ENCODE measurements at regions not wholly inside any gene's neighbourhood (a gene's known extent, or its start where the extent isn't known, plus 50 kb on each side); places are given as distances from the start of the nearest gene placed in this dataset.
"Not testable (repeated sequence)": the region's sequence is repeated elsewhere in the genome, so short reads cannot be mapped to it uniquely, and the experiment has no call there.

- H3K27me3 ChIP-seq (ENCODE audit: control insufficient read depth in 5 of 5, insufficient read depth in 4 of 5, low read length in 5 of 5) = no peaks in the 10 kb centered on the region
- H3K27ac ChIP-seq (ENCODE audit: low read depth, low read length) = no peak overlapping the region
- no peak overlapping the region for H3K4me3 ChIP-seq (ENCODE audit: low read depth in 1 of 5, low read length in 5 of 5)
- H3K9me3 ChIP-seq (ENCODE audit: control insufficient read depth in 5 of 5, low read length in 5 of 5) = no peaks in the 10 kb centered on the region
- no peaks in the 10 kb centered on the region for H3K36me3 ChIP-seq (ENCODE audit: control insufficient read depth in 5 of 5, insufficient read depth in 5 of 5, low read length in 5 of 5)
- H3K9ac ChIP-seq (ENCODE audit: low read length in 5 of 5) = no peak overlapping the region
- peaks cover 0 to 8% (median 0%) of the 10 kb centered on the region in 5 donors for H3K4me1 ChIP-seq (ENCODE audit: control insufficient read depth in 5 of 5, insufficient read depth in 5 of 5, low read length in 5 of 5)
Observed at GRCh38 chr5:167939686-167940085, 351.8 kb upstream of the WWC1 start.

- Histone ChIP-seq H3K4me3 (ENCODE audit: low read depth in 1 of 5, low read length in 5 of 5) (no peak overlapping the region), H3K27me3 (ENCODE audit: control insufficient read depth in 5 of 5, insufficient read depth in 4 of 5, low read length in 5 of 5) (no peaks in the 10 kb centered on the region), H3K36me3 (ENCODE audit: control insufficient read depth in 5 of 5, insufficient read depth in 5 of 5, low read length in 5 of 5) (no peaks in the 10 kb centered on the region), H3K4me1 (ENCODE audit: control insufficient read depth in 5 of 5, insufficient read depth in 5 of 5, low read length in 5 of 5) (peaks cover 0 to 8% (median 0%) of the 10 kb centered on the region in 5 donors), H3K9me3 (ENCODE audit: control insufficient read depth in 5 of 5, low read length in 5 of 5) (no peaks in the 10 kb centered on the region), H3K9ac (ENCODE audit: low read length in 5 of 5) (no peak overlapping the region), H3K27ac (ENCODE audit: low read depth, low read length) (no peak overlapping the region)
Observed at GRCh38 chr5:167940911-167941310, 350.5 kb upstream of the WWC1 start.

GRCh38 chr5:167941556-167941955, 349.9 kb upstream of the WWC1 start:
- H3K4me1 ChIP-seq (ENCODE audit: control insufficient read depth in 5 of 5, insufficient read depth in 5 of 5, low read length in 5 of 5); H3K27me3 ChIP-seq (ENCODE audit: control insufficient read depth in 5 of 5, insufficient read depth in 4 of 5, low read length in 5 of 5); H3K27ac ChIP-seq (ENCODE audit: low read depth, low read length); H3K4me3 ChIP-seq (ENCODE audit: low read depth in 1 of 5, low read length in 5 of 5); H3K9ac ChIP-seq (ENCODE audit: low read length in 5 of 5); H3K36me3 ChIP-seq (ENCODE audit: control insufficient read depth in 5 of 5, insufficient read depth in 5 of 5, low read length in 5 of 5); H3K9me3 ChIP-seq (ENCODE audit: control insufficient read depth in 5 of 5, low read length in 5 of 5): not testable (repeated sequence)

GRCh38 chr5:167943343-167943742, 348.1 kb upstream of the WWC1 start:
- peaks cover 0 to 16% (median 0%) of the 10 kb centered on the region in 5 donors for H3K4me1 ChIP-seq (ENCODE audit: control insufficient read depth in 5 of 5, insufficient read depth in 5 of 5, low read length in 5 of 5)
- no peaks in the 10 kb centered on the region for H3K9me3 ChIP-seq (ENCODE audit: control insufficient read depth in 5 of 5, low read length in 5 of 5)
- H3K4me3 ChIP-seq (ENCODE audit: low read depth in 1 of 5, low read length in 5 of 5) = no peak overlapping the region
- H3K36me3 ChIP-seq (ENCODE audit: control insufficient read depth in 5 of 5, insufficient read depth in 5 of 5, low read length in 5 of 5) = no peaks in the 10 kb centered on the region
- no peak overlapping the region for H3K27ac ChIP-seq (ENCODE audit: low read depth, low read length)
- no peaks in the 10 kb centered on the region for H3K27me3 ChIP-seq (ENCODE audit: control insufficient read depth in 5 of 5, insufficient read depth in 4 of 5, low read length in 5 of 5)
- no peak overlapping the region for H3K9ac ChIP-seq (ENCODE audit: low read length in 5 of 5)

GRCh38 chr5:167944121-167944852, 347.2 kb upstream of the WWC1 start:
- Histone ChIP-seq H3K27me3 (ENCODE audit: control insufficient read depth in 5 of 5, insufficient read depth in 4 of 5, low read length in 5 of 5) (no peaks in the 10 kb centered on the region), H3K4me1 (ENCODE audit: control insufficient read depth in 5 of 5, insufficient read depth in 5 of 5, low read length in 5 of 5) (peaks cover 0 to 16% (median 0%) of the 10 kb centered on the region in 5 donors), H3K36me3 (ENCODE audit: control insufficient read depth in 5 of 5, insufficient read depth in 5 of 5, low read length in 5 of 5) (no peaks in the 10 kb centered on the region), H3K9me3 (ENCODE audit: control insufficient read depth in 5 of 5, low read length in 5 of 5) (no peaks in the 10 kb centered on the region), H3K27ac (ENCODE audit: low read depth, low read length) (no peak overlapping the region), H3K9ac (ENCODE audit: low read length in 5 of 5) (no peak overlapping the region), H3K4me3 (ENCODE audit: low read depth in 1 of 5, low read length in 5 of 5) (no peak overlapping the region)

- Histone ChIP-seq H3K36me3 (ENCODE audit: control insufficient read depth in 5 of 5, insufficient read depth in 5 of 5, low read length in 5 of 5) (no peaks in the 10 kb centered on the region), H3K4me3 (ENCODE audit: low read depth in 1 of 5, low read length in 5 of 5) (no peak overlapping the region), H3K9ac (ENCODE audit: low read length in 5 of 5) (no peak overlapping the region), H3K9me3 (ENCODE audit: control insufficient read depth in 5 of 5, low read length in 5 of 5) (no peaks in the 10 kb centered on the region), H3K27me3 (ENCODE audit: control insufficient read depth in 5 of 5, insufficient read depth in 4 of 5, low read length in 5 of 5) (no peaks in the 10 kb centered on the region), H3K4me1 (ENCODE audit: control insufficient read depth in 5 of 5, insufficient read depth in 5 of 5, low read length in 5 of 5) (peaks cover 0 to 8% (median 3%) of the 10 kb centered on the region in 5 donors), H3K27ac (ENCODE audit: low read depth, low read length) (no peak overlapping the region)
Observed at GRCh38 chr5:167945542-167946384, 345.7 kb upstream of the WWC1 start.

GRCh38 chr5:167947306-167947705, 344.1 kb upstream of the WWC1 start:
- Histone ChIP-seq H3K27ac (ENCODE audit: low read depth, low read length) (no peak overlapping the region), H3K9me3 (ENCODE audit: control insufficient read depth in 5 of 5, low read length in 5 of 5) (no peaks in the 10 kb centered on the region), H3K4me1 (ENCODE audit: control insufficient read depth in 5 of 5, insufficient read depth in 5 of 5, low read length in 5 of 5) (peaks cover 0 to 14% (median 8%) of the 10 kb centered on the region in 5 donors), H3K36me3 (ENCODE audit: control insufficient read depth in 5 of 5, insufficient read depth in 5 of 5, low read length in 5 of 5) (no peaks in the 10 kb centered on the region), H3K27me3 (ENCODE audit: control insufficient read depth in 5 of 5, insufficient read depth in 4 of 5, low read length in 5 of 5) (no peaks in the 10 kb centered on the region), H3K9ac (ENCODE audit: low read length in 5 of 5) (no peak overlapping the region), H3K4me3 (ENCODE audit: low read depth in 1 of 5, low read length in 5 of 5) (no peak overlapping the region)

- Histone ChIP-seq H3K4me3 (ENCODE audit: low read depth in 1 of 5, low read length in 5 of 5) (no peak overlapping the region), H3K9ac (ENCODE audit: low read length in 5 of 5) (no peak overlapping the region), H3K4me1 (ENCODE audit: control insufficient read depth in 5 of 5, insufficient read depth in 5 of 5, low read length in 5 of 5) (peaks cover 0 to 14% (median 8%) of the 10 kb centered on the region in 5 donors), H3K27me3 (ENCODE audit: control insufficient read depth in 5 of 5, insufficient read depth in 4 of 5, low read length in 5 of 5) (no peaks in the 10 kb centered on the region), H3K9me3 (ENCODE audit: control insufficient read depth in 5 of 5, low read length in 5 of 5) (no peaks in the 10 kb centered on the region), H3K36me3 (ENCODE audit: control insufficient read depth in 5 of 5, insufficient read depth in 5 of 5, low read length in 5 of 5) (no peaks in the 10 kb centered on the region), H3K27ac (ENCODE audit: low read depth, low read length) (no peak overlapping the region)
Observed at GRCh38 chr5:167948251-167948650, 343.2 kb upstream of the WWC1 start.

GRCh38 chr5:167949435-167949834, 342.0 kb upstream of the WWC1 start:
- H3K27me3 ChIP-seq (ENCODE audit: control insufficient read depth in 5 of 5, insufficient read depth in 4 of 5, low read length in 5 of 5) = no peaks in the 10 kb centered on the region
- H3K4me3 ChIP-seq (ENCODE audit: low read depth in 1 of 5, low read length in 5 of 5) = no peak overlapping the region
- no peak overlapping the region for H3K9ac ChIP-seq (ENCODE audit: low read length in 5 of 5)
- H3K36me3 ChIP-seq (ENCODE audit: control insufficient read depth in 5 of 5, insufficient read depth in 5 of 5, low read length in 5 of 5) = no peaks in the 10 kb centered on the region
- peaks cover 0 to 14% (median 8%) of the 10 kb centered on the region in 5 donors for H3K4me1 ChIP-seq (ENCODE audit: control insufficient read depth in 5 of 5, insufficient read depth in 5 of 5, low read length in 5 of 5)
- no peaks in the 10 kb centered on the region for H3K9me3 ChIP-seq (ENCODE audit: control insufficient read depth in 5 of 5, low read length in 5 of 5)
- H3K27ac ChIP-seq (ENCODE audit: low read depth, low read length) = no peak overlapping the region

GRCh38 chr5:167950126-167950721, 341.2 kb upstream of the WWC1 start:
- Histone ChIP-seq H3K9ac (ENCODE audit: low read length in 5 of 5) (no peak overlapping the region), H3K4me1 (ENCODE audit: control insufficient read depth in 5 of 5, insufficient read depth in 5 of 5, low read length in 5 of 5) (peaks cover 0 to 14% (median 8%) of the 10 kb centered on the region in 5 donors), H3K27ac (ENCODE audit: low read depth, low read length) (no peak overlapping the region)

More at GRCh38 chr5:167950126-167950721, 341.2 kb upstream of the WWC1 start:
- Histone ChIP-seq H3K27me3 (ENCODE audit: control insufficient read depth in 5 of 5, insufficient read depth in 4 of 5, low read length in 5 of 5) (no peaks in the 10 kb centered on the region), H3K4me3 (ENCODE audit: low read depth in 1 of 5, low read length in 5 of 5) (no peak overlapping the region), H3K36me3 (ENCODE audit: control insufficient read depth in 5 of 5, insufficient read depth in 5 of 5, low read length in 5 of 5) (no peaks in the 10 kb centered on the region), H3K9me3 (ENCODE audit: control insufficient read depth in 5 of 5, low read length in 5 of 5) (no peaks in the 10 kb centered on the region)

Measured in subcutaneous abdominal adipose tissue (tissue), 5 donors.